ENCODE measurements at regions not wholly inside any gene's neighbourhood (a gene's known extent, or its start where the extent isn't known, plus 50 kb on each side); places are given as distances from the start of the nearest gene placed in this dataset.

GRCh38 chr11:44457862-44458261 is 107.6 kb upstream of the CD82 start:
- no peak overlapping the region for H2BK20ac ChIP-seq (ENCODE audit: low read depth, low read length, poor library complexity, severe bottlenecking)
- no peaks in the 10 kb centered on the region for H4K20me1 ChIP-seq (ENCODE audit: control insufficient read depth, insufficient read depth, insufficient read length)
- Mint-ChIP-seq H3K27me3 (ENCODE audit: low read depth) (peaks cover 15% of the 10 kb centered on the region), H3K4me3 (no peak overlapping the region), H3K4me1 (peaks cover 3 to 5% of the 10 kb centered on the region in 2 experiments; a peak in 2 of 4 replicates), H3K27ac (no peak overlapping the region), H3K36me3 (ENCODE audit: insufficient read depth in 1 of 3, low read depth in 3 of 3) (no peaks in the 10 kb centered on the region; a peak in 1 of 7 replicates), H3K9me3 (peaks cover 6 to 18% of the 10 kb centered on the region in 2 experiments)
- TF ChIP-seq CTCF (conservative IDR thresholded peaks at IDR 0.05): no peak
- H2AK5ac ChIP-seq (ENCODE audit: insufficient read length, low read length): no peak overlapping the region
- no peak overlapping the region for H2BK120ac ChIP-seq (ENCODE audit: low read depth, low read length, poor library complexity, severe bottlenecking)
- no peak overlapping the region for H4K91ac ChIP-seq (ENCODE audit: insufficient read length, low read depth, low read length)
- no peak overlapping the region for H2AFZ ChIP-seq (ENCODE audit: low read length)
- H4K8ac ChIP-seq (replicated peaks; ENCODE audit: insufficient read length, low read depth, low read length): no peak overlapping the region
- no peak overlapping the region for H4K5ac ChIP-seq (ENCODE audit: insufficient read length, low read depth, low read length)
- no peaks in the 10 kb centered on the region for H3K9me3 ChIP-seq (ENCODE audit: control insufficient read depth, low read depth, low read length)
- H2BK12ac ChIP-seq (ENCODE audit: insufficient read length, low read depth, low read length): no peak overlapping the region
- H3K4me1 ChIP-seq (ENCODE audit: insufficient read depth, low read length): no peaks in the 10 kb centered on the region
- H3K27me3 ChIP-seq (ENCODE audit: insufficient read depth, low read length): no peaks in the 10 kb centered on the region
- H3K56ac ChIP-seq (ENCODE audit: insufficient read length, low read depth, low read length): no peak overlapping the region
- H3K4me2 ChIP-seq (ENCODE audit: insufficient read depth, insufficient read length, low read length): no peak overlapping the region
- H2BK5ac ChIP-seq (ENCODE audit: insufficient read length, low read length): no peak overlapping the region
- no peak overlapping the region for H3K23ac ChIP-seq (ENCODE audit: insufficient read length, low read depth, low read length)
- no peak for DNase-seq
- no peaks in the 10 kb centered on the region for H3K79me1 ChIP-seq (ENCODE audit: insufficient read depth, low read depth, low read length, poor library complexity, severe bottlenecking)
- no peak overlapping the region for H3K14ac ChIP-seq (ENCODE audit: insufficient read depth, low read length)
- H3K27ac ChIP-seq (ENCODE audit: insufficient read length, low read depth, low read length): no peak overlapping the region
- no peaks in the 10 kb centered on the region for H3K79me2 ChIP-seq (ENCODE audit: insufficient read depth, low read length)
- H3T11ph ChIP-seq (ENCODE audit: low read length): no peak overlapping the region
- H3K9ac ChIP-seq (ENCODE audit: extremely low read depth, insufficient read length, low read length): no peak overlapping the region
- no peak overlapping the region for H2BK15ac ChIP-seq (ENCODE audit: low read depth, low read length)
- no peak overlapping the region for H3K18ac ChIP-seq (ENCODE audit: insufficient read length, low read depth, low read length)
- no peaks in the 10 kb centered on the region for H3K23me2 ChIP-seq (ENCODE audit: insufficient read length, low read depth, low read length, poor library complexity, severe bottlenecking)
- H3K4ac ChIP-seq (ENCODE audit: low read depth, low read length): no peak overlapping the region
